ENCODE measurements at regions not wholly inside any gene's neighbourhood (a gene's known extent, or its start where the extent isn't known, plus 50 kb on each side); places are given as distances from the start of the nearest gene placed in this dataset.
A peak's percentile ranks its signal among the peaks of the same experiment; 100 is the strongest.

DNA sequence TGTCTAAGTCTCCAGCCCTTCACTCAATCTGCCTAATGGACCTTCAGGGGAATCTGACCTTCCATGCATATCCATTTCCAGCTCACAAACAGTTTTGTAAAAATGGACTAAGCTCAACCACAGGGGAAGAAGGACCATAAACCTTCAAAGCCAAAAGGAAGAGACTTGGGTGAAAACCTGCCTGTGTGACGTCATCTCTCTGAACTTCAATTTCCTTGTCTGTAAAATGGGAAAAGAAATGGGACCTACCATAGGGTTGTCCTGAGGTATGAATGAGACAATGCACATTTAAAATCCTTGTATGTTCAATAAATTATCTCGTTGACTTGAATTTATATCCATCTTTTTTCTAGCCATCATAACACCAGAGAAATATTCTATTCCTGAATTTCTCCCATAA, 370.7 kb downstream of the INSC start:
- DNase-seq (ENCODE audit: low read depth) = no peak

GRCh38 chr11:15489281-15489680, 374.6 kb downstream of the INSC start:
- DNase-seq (ENCODE audit: low read depth) = no peak

GRCh38 chr11:15490535-15490934, 375.8 kb downstream of the INSC start:
- no peak for DNase-seq (ENCODE audit: low read depth)

DNA sequence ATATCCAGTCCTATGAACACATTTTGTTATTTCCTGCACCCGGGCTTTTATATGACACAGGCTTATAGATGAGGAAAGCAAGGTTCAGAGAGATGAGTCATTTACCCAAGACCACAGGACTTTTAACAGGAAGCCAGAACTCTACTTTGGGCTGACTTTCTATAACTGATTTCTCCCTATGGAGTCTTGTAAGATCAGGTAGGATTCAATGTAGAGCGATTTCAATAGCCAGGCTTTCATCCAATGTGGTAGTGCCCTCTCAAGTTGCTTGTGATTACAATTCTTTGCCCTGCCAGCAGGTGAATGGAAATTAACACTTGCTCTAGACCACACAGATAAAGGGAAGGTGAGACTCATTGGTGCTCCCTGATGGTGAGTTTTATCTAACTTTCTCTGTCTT, 378.3 kb downstream of the INSC start:
- peak; percentile 8 for DNase-seq (ENCODE audit: low read depth)

- peak; percentile 10 for DNase-seq (ENCODE audit: low read depth)
These were observed 379.3 kb downstream of the INSC start for GRCh38 chr11:15493921-15494620.

- no peak for DNase-seq (ENCODE audit: low read depth)
These were observed 380.0 kb downstream of the INSC start for GRCh38 chr11:15494740-15495139.

DNA sequence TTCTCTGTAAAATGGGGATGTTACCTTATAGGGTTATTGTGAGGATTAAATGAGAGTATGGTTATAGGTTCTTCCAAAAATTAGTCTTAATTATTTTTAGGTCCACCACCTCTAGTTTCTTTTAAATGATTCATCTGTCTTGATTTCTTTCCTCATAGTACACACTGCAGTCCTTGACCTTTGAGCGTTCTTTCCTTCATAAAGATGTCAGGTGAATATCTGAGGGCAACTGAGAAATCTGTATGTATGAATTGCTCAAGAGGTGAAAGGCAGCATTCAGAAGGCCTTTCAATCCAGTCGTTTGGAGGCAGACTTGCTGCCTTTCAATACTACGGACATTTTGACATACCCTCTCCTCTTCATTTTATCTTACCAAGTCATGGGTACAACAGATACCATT, 380.7 kb downstream of the INSC start:
- no peak for DNase-seq (ENCODE audit: low read depth)

DNA sequence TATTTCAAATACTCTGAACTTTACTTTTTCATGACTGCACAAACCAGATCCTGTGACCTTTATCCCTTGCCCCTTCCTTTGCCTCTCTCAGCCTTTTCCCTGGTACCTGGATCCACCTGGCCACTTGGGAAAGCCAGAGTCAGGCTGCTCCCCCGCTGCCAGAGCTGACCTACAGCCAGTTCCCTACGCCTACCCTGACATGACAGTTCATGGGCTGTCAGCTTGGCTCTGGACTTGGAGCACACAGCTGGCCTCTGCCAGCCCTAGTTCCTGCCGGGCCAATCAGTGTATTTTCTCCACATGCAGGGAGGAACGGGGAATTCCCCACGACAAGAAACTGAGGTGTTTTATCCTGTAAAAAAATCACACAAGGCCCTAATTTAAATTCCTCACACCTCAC, 382.6 kb downstream of the INSC start:
- DNase-seq (ENCODE audit: low read depth) = no peak

- no peak for DNase-seq (ENCODE audit: low read depth)
These were observed 385.0 kb downstream of the INSC start for GRCh38 chr11:15499674-15500073.

- DNase-seq (ENCODE audit: low read depth) = no peak
These were observed 385.9 kb downstream of the INSC start for GRCh38 chr11:15500643-15501042.

- no peak for DNase-seq (ENCODE audit: low read depth)
These were observed 386.8 kb downstream of the INSC start for GRCh38 chr11:15501566-15501965.

DNA sequence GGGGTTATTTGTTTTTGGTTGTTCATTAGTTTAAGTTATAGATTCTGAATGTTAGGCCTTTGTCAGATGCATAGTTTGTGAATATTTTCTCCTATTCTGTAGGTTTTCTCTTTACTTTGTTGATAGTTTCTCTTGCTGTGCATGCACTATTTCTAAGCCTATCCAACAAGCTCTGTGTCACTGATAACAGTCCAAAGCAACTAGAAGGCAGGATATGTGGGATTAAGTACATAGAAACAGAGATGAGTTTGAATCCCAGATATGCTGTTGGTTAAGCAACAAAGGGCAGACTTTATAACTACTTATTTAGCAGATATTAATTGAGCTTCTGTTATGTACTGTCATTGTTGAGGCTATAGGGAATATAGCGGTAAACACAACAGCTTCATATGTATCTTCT, 390.4 kb downstream of the INSC start:
- no peak for DNase-seq (ENCODE audit: low read depth)

- peak; percentile 10 for DNase-seq (ENCODE audit: low read depth)
These were observed 392.9 kb downstream of the INSC start for GRCh38 chr11:15507592-15507991.

GRCh38 chr11:15509082-15509481, 394.4 kb downstream of the INSC start:
- DNase-seq (ENCODE audit: low read depth) = no peak

GRCh38 chr11:15519124-15519791, 404.5 kb downstream of the INSC start:
- no peak for DNase-seq (ENCODE audit: low read depth)

- no peak for DNase-seq (ENCODE audit: low read depth)
These were observed 405.2 kb downstream of the INSC start for GRCh38 chr11:15519911-15520310.

- DNase-seq (ENCODE audit: low read depth) = no peak
These were observed 408.8 kb downstream of the INSC start for GRCh38 chr11:15523543-15523942.

GRCh38 chr11:15525582-15525981, 410.9 kb downstream of the INSC start:
- DNase-seq (ENCODE audit: low read depth) = no peak

DNA sequence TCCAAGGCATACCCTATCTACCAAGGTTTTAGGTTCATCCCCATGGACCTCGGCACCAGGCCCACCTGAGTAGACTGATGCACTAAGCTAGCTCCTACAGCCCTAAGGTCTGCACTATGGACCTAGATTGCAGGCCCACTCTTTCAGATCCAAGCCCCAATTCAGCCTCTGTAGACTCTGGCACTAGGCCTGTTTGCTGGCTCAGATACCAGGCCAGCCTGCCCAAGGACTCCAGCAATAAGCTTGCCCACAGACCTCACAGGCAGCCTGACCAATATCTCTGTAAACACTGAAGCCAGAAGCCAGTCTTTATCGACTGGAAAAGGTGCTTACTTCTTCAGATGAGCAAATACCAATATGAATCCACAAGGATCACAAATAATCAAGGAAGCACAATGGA, 411.3 kb downstream of the INSC start:
- no peak for DNase-seq (ENCODE audit: low read depth)

DNA sequence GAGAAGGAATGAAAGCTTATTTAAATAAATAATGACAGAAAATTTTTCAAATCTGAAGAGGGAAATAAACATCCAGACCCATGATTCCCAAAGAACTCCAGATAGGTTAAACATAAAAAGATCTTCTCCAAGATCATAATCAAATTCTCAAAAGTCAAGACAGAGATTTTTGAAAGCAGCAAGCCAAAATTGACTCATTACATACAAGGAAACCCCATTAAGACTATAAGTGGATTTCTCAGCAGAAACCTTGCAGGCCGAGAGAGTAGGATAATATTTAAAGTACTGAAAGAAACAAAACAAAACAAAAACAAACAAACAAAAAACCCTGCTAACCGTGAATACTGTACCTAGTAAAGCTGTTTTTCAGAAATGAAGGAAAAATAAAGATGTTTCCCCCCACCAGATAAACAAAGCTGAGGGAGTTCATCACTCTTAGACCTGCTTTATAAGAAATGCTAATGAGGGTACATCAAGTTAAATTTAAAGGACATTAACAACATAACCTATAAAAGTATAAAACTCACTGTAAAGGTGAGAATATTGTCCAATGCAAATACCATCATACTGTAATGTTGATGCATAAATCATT, 412.2 kb downstream of the INSC start:
- DNase-seq (ENCODE audit: low read depth) = no peak

GRCh38 chr11:15532432-15532831, 417.7 kb downstream of the INSC start:
- DNase-seq (ENCODE audit: low read depth) = no peak

DNA sequence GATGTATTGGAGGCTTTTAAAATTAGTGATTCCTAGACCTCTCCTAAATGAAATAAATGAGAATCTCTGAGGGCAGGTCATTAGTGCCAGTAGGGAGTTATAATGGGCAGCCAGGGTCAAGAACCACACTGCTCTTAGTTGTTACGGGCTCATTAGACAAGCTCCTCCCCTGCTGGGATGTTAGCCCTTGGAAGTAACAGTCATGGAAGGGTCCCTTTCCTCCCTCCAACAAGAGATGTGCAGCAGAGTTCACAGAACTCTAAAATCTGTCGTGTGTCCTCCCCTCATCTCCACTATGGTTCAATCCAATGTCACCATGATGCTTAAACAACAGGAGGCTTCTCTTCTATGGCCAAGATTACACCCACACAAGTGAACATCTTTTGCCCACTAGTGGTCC, 419.5 kb downstream of the INSC start:
- no peak for DNase-seq (ENCODE audit: low read depth)

GRCh38 chr11:15535414-15535813, 420.7 kb downstream of the INSC start:
- DNase-seq (ENCODE audit: low read depth) = no peak

Measured in RPMI7951 (cell line).